Natural killer cell (primary cell): ENCODE measurements at regions not wholly inside any gene's neighbourhood (a gene's known extent, or its start where the extent isn't known, plus 50 kb on each side); places are given as distances from the start of the nearest gene placed in this dataset.

Experiments used
- ATAC-seq, 3 donors: fragments of 150-1000 bp in 2 of 3; fragments of 200-7000 bp in 1 of 3; cut with Tn5 transposase; 1 replicate in 1 of 3; 2 replicates in 2 of 3; pipeline ENCODE4 v1.10.0; 2021; ENCODE audit warnings: mild to moderate bottlenecking in 2 of 3, moderate library complexity in 2 of 3
- DNase-seq, 2 donors: peaks; one replicate each; pipeline versions ENCODE4 v3.0.0 to v3.0.0-alpha.2; 2013 to 2021; ENCODE audit warnings: mixed read lengths in 1 of 2
- H3K27ac ChIP-seq: one replicate; pipeline ENCODE4 v1.5.1; 2013; ENCODE audit warnings: mild to moderate bottlenecking, low read length
- H3K27me3 ChIP-seq: one replicate; pipeline ENCODE4 v1.6.1; 2013; ENCODE audit warnings: low read length; ENCODE audit not compliant: control insufficient read depth, insufficient read depth
- H3K36me3 ChIP-seq: one replicate; pipeline ENCODE4 v1.6.1; 2013; ENCODE audit warnings: low read length; ENCODE audit not compliant: control insufficient read depth, insufficient read depth
- H3K4me1 ChIP-seq: one replicate; pipeline ENCODE4 v1.6.1; 2013; ENCODE audit warnings: low read length; ENCODE audit not compliant: control insufficient read depth, insufficient read depth
- H3K4me3 ChIP-seq: one replicate; pipeline ENCODE4 v1.5.1; 2013; ENCODE audit warnings: low read length
- H3K9me3 ChIP-seq: one replicate; pipeline ENCODE4 v1.6.1; 2013; ENCODE audit warnings: low read length; ENCODE audit not compliant: control insufficient read depth, insufficient read depth
- H3K27ac Mint-ChIP-seq, 2 donors: one replicate each; pipeline ENCODE4 v1.8.0; 2022; ENCODE audit warnings: mild to moderate bottlenecking in 2 of 2, mixed read lengths in 2 of 2, moderate library complexity in 1 of 2
- H3K27me3 Mint-ChIP-seq, 2 donors: one replicate each; pipeline ENCODE4 v1.8.0; 2022; ENCODE audit warnings: low read depth in 2 of 2, mixed read lengths in 2 of 2
- H3K36me3 Mint-ChIP-seq: one replicate; pipeline ENCODE4 v1.8.0; 2022; ENCODE audit warnings: mixed read lengths
- H3K4me1 Mint-ChIP-seq, 2 donors: one replicate each; pipeline ENCODE4 v1.8.0; 2022; ENCODE audit warnings: mixed read lengths in 2 of 2
- H3K4me3 Mint-ChIP-seq: one replicate; pipeline ENCODE4 v1.8.0; 2022; ENCODE audit warnings: mild to moderate bottlenecking, moderate library complexity, mixed read lengths
- H3K9me3 Mint-ChIP-seq, 2 donors: one replicate each; pipeline ENCODE4 v1.8.0; 2022; ENCODE audit warnings: mixed read lengths in 2 of 2
- WGBS: methylation state at CpG from one replicate; pipeline ENCODE4 v1.1.7; 2013; ENCODE audit warnings: missing lambda C conversion rate; ENCODE audit not compliant: insufficient coverage; 5-methylcytosine and 5-hydroxymethylcytosine counted together
- intact Hi-C: fragments of 100-400 bp; cut with micrococcal nuclease; formaldehyde crosslinking; loops from one replicate; pipeline ENCODE4 v1.14.2; 2022
- TF ChIP-seq, protein P1 (sequence below): fragments of 200-600 bp; IDR thresholded peaks from one replicate; pipeline ENCODE4 v1.8.0; 2022; ENCODE audit warnings: antibody characterized with exemption

DNA sequence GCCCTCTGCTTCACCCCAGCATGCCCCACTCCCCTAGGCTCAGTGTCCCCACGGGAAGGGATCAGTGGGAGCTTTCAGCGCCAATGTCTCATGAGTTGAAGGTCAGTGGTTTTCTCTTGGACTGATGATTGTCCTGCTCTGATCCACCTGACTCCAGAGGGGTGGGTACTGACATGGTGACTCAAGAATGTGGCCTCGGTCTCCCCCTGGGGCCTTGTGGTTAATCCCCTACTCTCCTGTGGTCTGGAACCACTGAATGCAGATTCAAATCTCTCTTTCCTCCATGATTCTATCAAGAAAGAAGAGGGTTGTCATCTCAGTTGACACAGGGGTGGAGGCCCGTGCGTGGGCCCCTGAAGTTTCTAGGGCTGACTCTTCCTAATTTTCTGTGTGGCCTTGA, 176.9 kb downstream of the RPS24 start:
- DNase-seq = no peak
- Mint-ChIP-seq H3K4me1 (no peaks in the 10 kb centered on the region), H3K27me3 (peaks cover 10 to 16% of the 10 kb centered on the region in 2 donors), H3K36me3 (no peaks in the 10 kb centered on the region), H3K9me3 (no peaks in the 10 kb centered on the region), H3K4me3 (no peak overlapping the region), H3K27ac (no peak overlapping the region)
- TF ChIP-seq, protein P1, sequence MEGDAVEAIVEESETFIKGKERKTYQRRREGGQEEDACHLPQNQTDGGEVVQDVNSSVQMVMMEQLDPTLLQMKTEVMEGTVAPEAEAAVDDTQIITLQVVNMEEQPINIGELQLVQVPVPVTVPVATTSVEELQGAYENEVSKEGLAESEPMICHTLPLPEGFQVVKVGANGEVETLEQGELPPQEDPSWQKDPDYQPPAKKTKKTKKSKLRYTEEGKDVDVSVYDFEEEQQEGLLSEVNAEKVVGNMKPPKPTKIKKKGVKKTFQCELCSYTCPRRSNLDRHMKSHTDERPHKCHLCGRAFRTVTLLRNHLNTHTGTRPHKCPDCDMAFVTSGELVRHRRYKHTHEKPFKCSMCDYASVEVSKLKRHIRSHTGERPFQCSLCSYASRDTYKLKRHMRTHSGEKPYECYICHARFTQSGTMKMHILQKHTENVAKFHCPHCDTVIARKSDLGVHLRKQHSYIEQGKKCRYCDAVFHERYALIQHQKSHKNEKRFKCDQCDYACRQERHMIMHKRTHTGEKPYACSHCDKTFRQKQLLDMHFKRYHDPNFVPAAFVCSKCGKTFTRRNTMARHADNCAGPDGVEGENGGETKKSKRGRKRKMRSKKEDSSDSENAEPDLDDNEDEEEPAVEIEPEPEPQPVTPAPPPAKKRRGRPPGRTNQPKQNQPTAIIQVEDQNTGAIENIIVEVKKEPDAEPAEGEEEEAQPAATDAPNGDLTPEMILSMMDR = no peak
- Histone ChIP-seq H3K4me3 (no peak overlapping the region), H3K4me1 (peaks cover 2% of the 10 kb centered on the region), H3K27me3 (no peaks in the 10 kb centered on the region), H3K36me3 (no peaks in the 10 kb centered on the region), H3K27ac (no peak overlapping the region), H3K9me3 (no peaks in the 10 kb centered on the region)
- ATAC-seq = no peak
- 69% methylated on average over 5 of the region's 5 CpGs for WGBS
- intact Hi-C loops = loop anchor here (5.0 kb wide), 2 partner anchors 447 to 987 kb away; no protein-coding TSS in a partner anchor

DNA sequence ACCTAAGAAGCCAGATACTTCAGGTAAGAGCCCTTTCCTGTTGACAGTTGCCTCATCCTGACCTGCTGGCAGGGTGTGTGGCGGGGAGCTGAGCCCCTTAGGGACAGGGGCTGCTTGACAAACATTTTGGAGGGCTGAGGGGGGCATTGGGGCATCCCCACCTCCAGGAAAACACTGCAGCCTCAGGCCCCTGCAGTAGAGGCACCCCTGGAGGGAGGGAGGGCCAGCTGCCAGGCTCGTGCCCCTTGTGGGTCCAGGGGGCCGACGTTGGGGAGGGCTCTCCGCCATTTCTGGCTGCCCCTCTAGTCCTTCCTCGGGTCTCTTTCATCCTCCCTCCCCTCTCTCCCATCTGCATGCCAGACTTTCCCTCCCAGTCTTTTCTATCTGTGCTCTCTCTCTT, 177.3 kb downstream of the RPS24 start:
- Mint-ChIP-seq H3K9me3 (no peaks in the 10 kb centered on the region), H3K36me3 (no peaks in the 10 kb centered on the region), H3K4me3 (no peak overlapping the region), H3K27me3 (peaks cover 10 to 16% of the 10 kb centered on the region in 2 donors), H3K4me1 (no peaks in the 10 kb centered on the region), H3K27ac (no peak overlapping the region)
- H3K4me3 ChIP-seq = no peak overlapping the region
- no peak for ATAC-seq
- H3K9me3 ChIP-seq = no peaks in the 10 kb centered on the region
- H3K36me3 ChIP-seq = no peaks in the 10 kb centered on the region
- H3K27ac ChIP-seq = no peak overlapping the region
- no peak for DNase-seq
- H3K27me3 ChIP-seq = no peaks in the 10 kb centered on the region
- H3K4me1 ChIP-seq = no peaks in the 10 kb centered on the region
- intact Hi-C loops = loop anchor here (5.0 kb wide), 2 partner anchors 446 to 986 kb away; no protein-coding TSS in a partner anchor
- TF ChIP-seq, protein P1 = no peak
- WGBS = 81% methylated on average over 6 of the region's 6 CpGs

DNA sequence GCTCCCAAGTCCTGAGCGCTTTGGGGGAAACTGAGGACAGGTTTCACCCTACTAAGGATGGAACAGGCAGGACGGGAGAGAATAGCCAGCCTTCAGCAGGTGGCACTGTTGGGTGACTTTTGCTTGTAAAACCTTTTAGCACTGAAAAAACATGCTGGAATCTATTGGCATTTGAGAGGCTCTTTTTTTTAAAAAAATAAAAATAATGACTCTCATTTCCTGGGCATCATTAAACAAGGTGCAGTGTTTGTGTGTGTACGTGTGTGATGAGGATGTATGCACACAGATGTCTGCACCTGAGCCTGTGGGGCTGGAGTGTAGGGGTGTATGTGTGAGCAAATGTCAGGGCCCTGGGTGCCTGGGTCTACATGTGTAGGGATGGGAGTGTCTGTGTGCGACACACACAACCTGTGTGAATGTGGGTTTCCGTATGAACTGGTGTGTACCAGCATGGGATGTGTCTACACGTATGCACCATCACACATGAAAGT, 177.9 kb downstream of the RPS24 start:
- no peaks in the 10 kb centered on the region for H3K36me3 ChIP-seq
- no peaks in the 10 kb centered on the region for H3K4me1 Mint-ChIP-seq
- DNase-seq (peak in 1 of 2 donors; percentile 31), ATAC-seq (no peak)
- H3K27me3 ChIP-seq = no peaks in the 10 kb centered on the region
- H3K4me1 ChIP-seq = no peaks in the 10 kb centered on the region
- H3K27ac Mint-ChIP-seq = no peak overlapping the region
- no peak overlapping the region for H3K4me3 ChIP-seq
- H3K4me3 Mint-ChIP-seq = no peak overlapping the region
- 67% methylated on average over 6 of the region's 6 CpGs for WGBS
- TF ChIP-seq, protein P1 = no peak
- intact Hi-C loops = loop anchor here (5.0 kb wide), 2 partner anchors 446 to 986 kb away; no protein-coding TSS in a partner anchor
- H3K36me3 Mint-ChIP-seq = no peaks in the 10 kb centered on the region
- no peaks in the 10 kb centered on the region for H3K9me3 Mint-ChIP-seq
- no peak overlapping the region for H3K27ac ChIP-seq
- peaks cover 15 to 20% of the 10 kb centered on the region in 2 donors for H3K27me3 Mint-ChIP-seq
- H3K9me3 ChIP-seq = no peaks in the 10 kb centered on the region
